OCI-LY1 (cell line): ENCODE measurements at regions not wholly inside any gene's neighbourhood (a gene's known extent, or its start where the extent isn't known, plus 50 kb on each side); places are given as distances from the start of the nearest gene placed in this dataset.

Source experiments
- EZH2 ChIP-seq: fragments of 200-600 bp; sonication (generic), shearing (Covaris generic); IDR thresholded peaks from 2 replicates; pipeline ENCODE4 v1.8.0; 2017; ENCODE audit warnings: borderline replicate concordance, mixed run types, mild to moderate bottlenecking, antibody characterized with exemption, low read length, moderate library complexity, mixed read lengths
- TF ChIP-seq, protein P1 (sequence below): fragments of 200-600 bp; sonication (generic), shearing (Covaris generic); IDR thresholded peaks from 2 replicates; pipeline ENCODE4 v1.5.1; 2017; ENCODE audit warnings: mild to moderate bottlenecking, antibody characterized with exemption, low read length, moderate library complexity, mixed read lengths

DNA sequence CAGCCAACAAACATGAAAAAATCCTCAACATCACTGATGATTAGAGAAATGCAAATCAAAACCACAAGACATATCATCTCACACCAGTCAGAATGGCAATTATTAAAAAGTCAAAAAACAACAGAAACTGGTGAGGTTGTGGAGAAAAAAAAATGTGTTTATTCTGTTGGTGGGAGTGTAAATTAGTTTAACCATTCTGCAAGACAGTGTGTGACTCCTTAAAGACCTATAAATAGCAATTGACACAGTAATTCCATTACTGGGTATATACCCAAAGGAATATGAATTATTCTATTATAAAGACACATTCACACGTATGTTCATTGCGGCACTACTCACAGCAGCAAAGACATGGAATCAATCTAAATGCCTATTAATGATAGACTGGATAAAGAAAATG is 427.3 kb upstream of the CHORDC1 start:
- TF ChIP-seq, protein P1, sequence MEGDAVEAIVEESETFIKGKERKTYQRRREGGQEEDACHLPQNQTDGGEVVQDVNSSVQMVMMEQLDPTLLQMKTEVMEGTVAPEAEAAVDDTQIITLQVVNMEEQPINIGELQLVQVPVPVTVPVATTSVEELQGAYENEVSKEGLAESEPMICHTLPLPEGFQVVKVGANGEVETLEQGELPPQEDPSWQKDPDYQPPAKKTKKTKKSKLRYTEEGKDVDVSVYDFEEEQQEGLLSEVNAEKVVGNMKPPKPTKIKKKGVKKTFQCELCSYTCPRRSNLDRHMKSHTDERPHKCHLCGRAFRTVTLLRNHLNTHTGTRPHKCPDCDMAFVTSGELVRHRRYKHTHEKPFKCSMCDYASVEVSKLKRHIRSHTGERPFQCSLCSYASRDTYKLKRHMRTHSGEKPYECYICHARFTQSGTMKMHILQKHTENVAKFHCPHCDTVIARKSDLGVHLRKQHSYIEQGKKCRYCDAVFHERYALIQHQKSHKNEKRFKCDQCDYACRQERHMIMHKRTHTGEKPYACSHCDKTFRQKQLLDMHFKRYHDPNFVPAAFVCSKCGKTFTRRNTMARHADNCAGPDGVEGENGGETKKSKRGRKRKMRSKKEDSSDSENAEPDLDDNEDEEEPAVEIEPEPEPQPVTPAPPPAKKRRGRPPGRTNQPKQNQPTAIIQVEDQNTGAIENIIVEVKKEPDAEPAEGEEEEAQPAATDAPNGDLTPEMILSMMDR, result no peak
- no peak for TF ChIP-seq EZH2
